D721Med (cell line): ENCODE measurements at regions not wholly inside any gene's neighbourhood (a gene's known extent, or its start where the extent isn't known, plus 50 kb on each side); places are given as distances from the start of the nearest gene placed in this dataset.

Experiments used
- DNase-seq: peaks from one replicate; pipeline ENCODE4 v3.0.0; 2011; ENCODE audit warnings: low spot score; ENCODE audit not compliant: insufficient read length
- FAIRE-seq: peaks from 2 replicates; lab custom pipeline; 2011; peaks lifted over from hg19 to GRCh38; lab: Jason Lieb, UNC
- TF ChIP-seq, protein P1 (sequence below): IDR thresholded peaks from 2 replicates; pipeline ENCODE4 v1.5.1; 2012; ENCODE audit warnings: mild to moderate bottlenecking, control low read depth; ENCODE audit not compliant: insufficient read depth; ENCODE audit errors: missing control alignments

GRCh38 chr20:11063444-11063843 lies 389.6 kb upstream of the JAG1 start:
- DNase-seq (no peak), FAIRE-seq (no peak)
- TF ChIP-seq, protein P1, sequence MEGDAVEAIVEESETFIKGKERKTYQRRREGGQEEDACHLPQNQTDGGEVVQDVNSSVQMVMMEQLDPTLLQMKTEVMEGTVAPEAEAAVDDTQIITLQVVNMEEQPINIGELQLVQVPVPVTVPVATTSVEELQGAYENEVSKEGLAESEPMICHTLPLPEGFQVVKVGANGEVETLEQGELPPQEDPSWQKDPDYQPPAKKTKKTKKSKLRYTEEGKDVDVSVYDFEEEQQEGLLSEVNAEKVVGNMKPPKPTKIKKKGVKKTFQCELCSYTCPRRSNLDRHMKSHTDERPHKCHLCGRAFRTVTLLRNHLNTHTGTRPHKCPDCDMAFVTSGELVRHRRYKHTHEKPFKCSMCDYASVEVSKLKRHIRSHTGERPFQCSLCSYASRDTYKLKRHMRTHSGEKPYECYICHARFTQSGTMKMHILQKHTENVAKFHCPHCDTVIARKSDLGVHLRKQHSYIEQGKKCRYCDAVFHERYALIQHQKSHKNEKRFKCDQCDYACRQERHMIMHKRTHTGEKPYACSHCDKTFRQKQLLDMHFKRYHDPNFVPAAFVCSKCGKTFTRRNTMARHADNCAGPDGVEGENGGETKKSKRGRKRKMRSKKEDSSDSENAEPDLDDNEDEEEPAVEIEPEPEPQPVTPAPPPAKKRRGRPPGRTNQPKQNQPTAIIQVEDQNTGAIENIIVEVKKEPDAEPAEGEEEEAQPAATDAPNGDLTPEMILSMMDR, result no peak

- FAIRE-seq (no peak), DNase-seq (no peak)
- TF ChIP-seq, protein P1, result no peak
Measured at GRCh38 chr20:11064946-11065345, 391.1 kb upstream of the JAG1 start.

GRCh38 chr20:11067359-11067758 lies 393.6 kb upstream of the JAG1 start:
- TF ChIP-seq, protein P1, result no peak
- FAIRE-seq (no peak), DNase-seq (no peak)

DNA sequence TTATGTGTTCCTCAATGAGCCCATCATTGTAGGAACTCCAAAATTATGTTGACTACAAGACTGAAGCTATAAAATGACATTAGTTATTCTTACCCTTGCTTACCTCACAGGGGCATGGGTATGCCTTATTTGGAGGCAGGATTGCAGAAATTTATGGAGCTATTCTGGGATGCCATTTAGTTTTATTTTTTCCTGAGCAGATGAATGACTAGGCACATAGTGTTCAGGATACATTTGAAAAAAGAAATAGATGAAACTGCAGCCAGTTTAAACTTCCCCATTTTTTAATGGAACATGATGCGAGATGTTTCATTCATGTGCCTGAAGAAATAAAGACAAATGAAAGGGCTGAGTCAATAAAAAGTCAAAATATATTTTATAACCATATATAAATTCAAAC lies 399.2 kb upstream of the JAG1 start:
- no peak for DNase-seq
- FAIRE-seq, result no peak
- TF ChIP-seq, protein P1, result no peak

DNA sequence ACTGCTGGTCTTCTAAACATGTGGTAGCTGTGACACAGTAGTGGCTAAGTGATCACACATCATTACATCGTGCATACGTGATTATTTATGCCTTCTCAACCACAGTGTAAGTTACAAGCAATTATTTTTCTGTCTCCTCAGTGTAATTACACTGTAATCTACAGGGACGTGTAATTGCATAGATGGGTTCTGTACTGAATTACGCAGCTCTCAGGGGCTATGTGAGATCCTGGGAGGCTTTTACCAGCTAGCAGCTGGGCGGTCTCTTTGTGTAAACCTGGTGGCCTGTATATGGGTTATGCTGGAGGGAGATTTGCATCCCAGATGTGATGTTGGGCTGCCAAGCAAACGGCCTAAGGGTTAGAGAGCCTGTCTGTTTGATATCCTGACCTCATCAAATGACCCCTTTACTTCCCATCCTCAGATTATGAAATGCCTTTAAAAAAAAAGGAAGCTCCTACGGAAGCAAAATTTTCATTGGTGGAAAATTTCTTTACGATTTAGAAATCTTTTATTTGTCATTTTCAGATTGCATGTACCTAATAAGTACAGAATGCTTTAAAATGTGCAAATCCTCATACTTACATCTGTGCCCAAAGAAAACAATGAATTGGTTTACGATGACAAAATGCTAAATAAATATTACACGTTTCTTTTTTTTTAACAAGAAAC lies 402.8 kb upstream of the JAG1 start:
- DNase-seq (no peak), FAIRE-seq (no peak)
- TF ChIP-seq, protein P1, result no peak

- FAIRE-seq, result no peak
- TF ChIP-seq, protein P1, result no peak
- no peak for DNase-seq
Measured at GRCh38 chr20:11077226-11077625, 403.4 kb upstream of the JAG1 start.

- DNase-seq, result no peak
- no peak for FAIRE-seq
- TF ChIP-seq, protein P1, result no peak
Measured at GRCh38 chr20:11080010-11080409, 406.2 kb upstream of the JAG1 start.
